ENCODE measurements at regions not wholly inside any gene's neighbourhood (a gene's known extent, or its start where the extent isn't known, plus 50 kb on each side); places are given as distances from the start of the nearest gene placed in this dataset.
"Not testable (repeated sequence)": the region's sequence is repeated elsewhere in the genome, so short reads cannot be mapped to it uniquely, and the experiment has no call there.

DNA sequence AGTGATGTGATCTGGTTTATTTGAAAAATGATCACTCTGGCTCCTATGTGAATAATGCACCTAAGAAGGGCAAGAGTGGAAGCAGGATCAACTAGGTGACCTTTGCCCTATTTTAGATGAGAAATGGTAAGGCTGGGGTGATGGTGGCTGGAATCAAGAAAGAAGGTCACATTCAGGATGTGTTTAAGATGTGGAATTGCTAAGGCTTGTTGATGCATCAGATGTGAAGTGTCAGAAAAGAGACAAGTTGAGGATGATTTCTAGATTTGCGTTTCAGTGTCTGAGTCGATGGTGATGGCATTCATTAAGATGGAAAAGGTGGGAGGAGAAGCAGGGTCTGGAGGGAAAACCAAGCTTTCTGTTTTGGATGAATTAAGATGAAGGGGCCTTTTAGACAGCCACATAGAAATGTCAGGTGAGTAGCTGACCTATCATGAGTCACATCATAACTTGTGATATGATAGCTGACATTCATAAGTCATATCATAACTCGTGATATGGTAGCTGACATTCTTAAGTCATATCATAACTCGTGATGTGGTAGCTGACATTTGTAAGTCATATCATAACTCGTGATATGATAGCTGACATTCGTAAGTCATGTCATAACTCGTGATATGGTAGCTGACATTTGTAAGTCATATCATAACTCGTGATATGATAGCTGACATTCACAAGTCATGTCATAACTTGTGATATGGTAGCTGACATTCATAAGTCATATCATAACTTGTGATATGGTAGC is 101.2 kb upstream of the SEC11C start:
- DNase-seq (ENCODE audit: low read depth in 2 of 2), result no peak

DNA sequence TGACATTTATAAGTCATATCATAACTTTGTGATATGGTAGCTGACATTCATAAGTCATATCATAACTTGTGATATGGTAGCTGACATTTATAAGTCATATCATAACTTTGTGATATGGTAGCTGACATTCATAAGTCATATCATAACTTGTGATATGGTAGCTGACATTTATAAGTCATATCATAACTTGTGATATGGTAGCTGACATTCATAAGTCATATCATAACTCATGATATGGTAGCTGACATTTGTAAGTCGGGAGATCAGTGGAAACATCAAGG is 100.7 kb upstream of the SEC11C start:
- not testable (repeated sequence) for DNase-seq (ENCODE audit: low read depth in 2 of 2)

DNA sequence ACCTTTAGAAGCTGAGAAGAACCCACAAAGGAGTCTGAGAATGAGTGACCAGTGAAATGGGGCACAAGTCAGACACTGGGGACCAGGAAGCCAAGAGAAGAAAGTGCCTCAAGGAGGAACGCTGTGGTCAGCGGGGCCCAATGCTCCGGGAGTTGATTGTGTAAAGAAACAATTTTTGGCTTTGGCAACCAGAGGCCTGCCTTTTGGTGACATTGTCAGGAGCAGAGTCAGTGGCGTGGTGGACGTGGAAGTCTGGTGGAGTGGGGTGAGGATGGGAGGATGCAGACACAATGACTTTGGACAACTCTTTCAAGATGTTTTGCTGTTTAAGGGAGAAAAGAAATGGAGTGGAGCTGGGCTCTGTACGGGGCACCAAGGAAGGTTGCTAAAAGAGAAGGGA is 100.2 kb upstream of the SEC11C start:
- DNase-seq (ENCODE audit: low read depth in 2 of 2), result no peak

DNA sequence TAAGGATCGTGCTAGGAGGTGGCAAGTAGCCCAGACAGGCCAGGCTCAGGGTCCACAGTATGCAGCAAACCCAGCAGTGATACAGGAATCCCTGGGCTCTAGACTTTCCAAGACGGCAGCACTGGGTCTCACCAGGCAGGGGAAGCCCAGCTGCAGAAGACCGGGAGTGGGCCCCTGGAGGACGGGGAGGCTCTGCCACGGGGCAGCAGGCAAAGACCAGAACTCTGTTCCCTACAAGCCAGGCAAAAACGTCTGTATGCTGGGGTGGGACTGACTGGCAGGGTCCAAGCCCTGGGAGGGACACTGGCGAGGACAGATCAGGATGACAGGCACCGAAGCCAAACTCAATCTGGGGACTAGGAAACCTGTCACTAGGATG is 98.9 kb upstream of the SEC11C start:
- DNase-seq (ENCODE audit: low read depth in 2 of 2), result no peak

DNA sequence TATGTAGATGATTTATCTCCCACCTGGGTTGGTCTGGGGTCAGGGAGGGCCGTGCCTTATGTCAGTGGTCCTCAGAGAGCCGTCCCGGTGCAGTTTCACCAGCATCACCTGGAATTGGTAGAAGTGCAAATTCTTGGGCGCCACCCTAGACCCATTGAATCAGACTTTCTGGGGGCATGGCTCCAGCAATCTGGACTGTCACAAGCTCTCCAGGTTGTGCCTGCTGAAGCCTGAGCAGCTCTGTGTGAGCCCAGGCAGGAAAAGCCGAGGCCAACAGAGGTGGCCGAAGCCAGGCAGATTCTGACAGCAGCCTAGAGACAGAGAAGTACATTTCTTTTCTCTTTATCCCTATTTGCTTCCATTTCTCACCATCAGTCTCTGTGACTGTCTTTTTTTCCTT is 98.4 kb upstream of the SEC11C start:
- DNase-seq (ENCODE audit: low read depth in 2 of 2), result no peak

DNA sequence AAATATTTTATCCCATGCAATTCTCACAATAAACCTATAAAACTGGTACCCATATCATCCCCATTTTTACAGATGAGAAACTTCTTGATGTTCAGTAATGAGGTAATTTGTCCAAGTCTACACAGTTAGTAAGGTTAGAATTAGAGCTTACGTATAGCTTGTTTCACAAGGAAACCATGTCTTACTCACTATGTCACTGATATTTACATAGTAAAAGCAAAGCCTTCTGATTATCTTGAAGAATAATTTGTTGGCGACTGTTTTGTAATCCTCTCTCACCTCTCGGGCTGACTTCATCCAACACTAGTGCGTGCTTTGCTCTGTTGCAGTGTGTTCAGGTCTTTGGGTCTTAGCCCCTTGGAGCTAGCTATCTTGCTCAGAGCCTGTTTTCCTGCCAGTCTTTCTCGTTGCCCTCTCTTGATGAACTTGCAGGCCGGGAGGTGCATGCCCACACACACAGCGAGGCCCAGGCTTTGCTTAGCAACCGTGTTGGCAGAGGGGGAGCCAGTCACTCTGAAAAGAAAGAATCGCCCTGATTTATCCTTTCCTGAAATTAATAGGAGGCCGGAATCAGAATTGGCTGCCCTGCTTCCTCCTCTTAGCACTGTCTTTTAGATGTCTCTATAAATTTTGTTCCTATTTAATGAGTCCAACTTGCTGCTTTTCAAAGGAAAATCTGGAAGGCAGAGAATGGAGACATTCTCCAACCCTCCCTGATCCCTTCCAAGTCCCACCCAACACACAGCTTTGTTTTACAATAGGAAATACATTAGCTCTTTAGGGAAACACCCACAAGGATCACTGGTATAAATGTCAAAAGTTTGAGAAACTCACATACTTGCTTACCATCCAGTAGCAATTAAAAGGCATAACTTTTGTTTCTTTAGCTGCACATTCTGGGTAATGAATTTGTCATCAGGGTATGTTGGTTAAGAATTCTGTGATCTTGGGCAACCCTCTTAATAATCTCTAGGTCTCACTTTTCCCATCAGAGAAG is 97.6 kb upstream of the SEC11C start:
- no peak for DNase-seq (ENCODE audit: low read depth in 2 of 2)

DNA sequence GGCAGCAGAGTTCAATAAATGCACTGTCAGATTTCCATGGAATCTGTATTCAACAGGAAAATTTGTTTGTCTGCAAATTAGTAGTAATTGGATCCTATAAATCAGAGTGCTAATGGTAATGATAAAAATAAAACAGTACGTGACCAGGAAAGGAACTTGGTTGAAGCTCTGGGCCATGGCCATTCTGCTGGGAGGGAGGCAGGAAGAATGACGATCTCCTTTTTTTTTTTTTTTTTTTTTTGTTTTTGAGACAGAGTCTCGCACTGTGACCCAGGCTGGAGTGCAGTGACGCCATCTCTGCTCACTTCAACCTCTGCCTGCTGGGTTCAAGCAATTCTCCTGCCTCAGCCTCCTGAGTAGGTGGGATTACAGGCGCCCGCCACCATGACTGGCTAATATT is 94.8 kb upstream of the SEC11C start:
- DNase-seq (ENCODE audit: low read depth in 2 of 2), result no peak

DNA sequence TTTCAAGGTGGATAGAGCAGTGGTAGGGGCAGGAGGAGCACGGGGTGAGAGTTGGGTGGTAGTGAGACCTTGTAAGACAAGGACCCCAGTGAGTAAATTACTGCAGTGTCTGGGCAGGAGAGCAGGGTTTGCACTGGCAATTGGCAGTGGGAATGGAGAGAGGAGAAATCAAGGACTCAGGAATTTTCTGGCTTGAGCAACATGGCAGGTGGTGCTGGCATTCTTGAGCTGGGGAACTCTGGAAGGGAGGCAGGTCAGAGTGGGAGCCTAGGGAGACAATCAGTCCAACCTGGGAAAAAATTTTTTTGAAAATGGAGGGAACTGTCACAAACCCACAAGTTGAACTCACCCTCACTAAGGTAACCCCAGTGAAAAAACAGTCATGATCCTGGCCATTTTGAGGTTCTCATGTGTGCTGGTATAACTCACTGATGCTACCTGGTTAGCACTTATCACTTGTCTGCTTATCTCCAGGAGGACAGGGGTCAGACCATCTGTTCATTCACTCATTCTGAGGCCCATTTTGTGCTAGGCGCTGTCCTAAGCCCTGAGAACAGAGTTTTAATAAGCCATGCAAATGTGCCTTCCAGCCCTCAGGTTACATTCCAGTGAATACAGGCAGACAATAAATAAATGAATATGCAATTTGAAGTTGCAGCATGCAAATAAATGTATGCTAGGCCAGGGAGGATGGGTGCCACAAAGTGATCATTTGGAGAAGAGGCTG is 92.2 kb upstream of the SEC11C start:
- DNase-seq (ENCODE audit: low read depth in 2 of 2), result no peak

DNA sequence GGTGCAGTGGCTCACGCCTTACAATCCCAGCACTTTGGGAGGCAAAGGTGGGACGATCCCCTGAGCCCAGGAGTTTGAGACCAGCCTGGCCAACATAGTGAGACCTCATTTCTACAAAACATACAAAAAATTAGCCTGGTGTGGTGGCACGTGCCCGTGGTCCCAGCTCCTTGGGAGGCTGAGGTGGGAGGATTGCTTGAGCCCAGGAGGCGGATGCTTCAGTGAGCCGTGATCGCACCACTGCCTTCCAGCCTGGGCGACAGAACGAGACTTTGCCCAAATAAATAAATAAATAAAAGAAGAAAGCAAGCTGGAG is 91.7 kb upstream of the SEC11C start:
- no peak for DNase-seq (ENCODE audit: low read depth in 2 of 2)

DNA sequence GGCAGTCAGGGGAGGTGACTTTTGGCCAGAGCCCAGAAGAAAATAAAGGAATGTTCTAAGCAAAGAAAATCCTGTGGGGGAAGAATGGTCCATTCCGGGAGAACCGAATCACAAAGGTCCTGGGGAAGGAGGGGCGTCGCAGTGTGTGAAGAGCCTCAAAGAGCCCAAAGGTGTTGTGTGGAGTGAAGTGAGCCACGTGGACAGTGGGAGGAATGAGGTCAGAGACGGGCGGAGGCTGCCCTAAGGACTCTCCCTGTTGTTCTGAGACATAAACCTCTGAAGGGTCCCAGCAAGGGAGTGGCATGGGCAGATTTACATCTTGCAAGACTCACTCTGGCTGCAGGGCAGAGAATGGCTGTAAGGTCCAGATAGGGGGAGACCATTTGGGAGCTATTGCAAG is 91.3 kb upstream of the SEC11C start:
- DNase-seq (ENCODE audit: low read depth in 2 of 2), result no peak

DNA sequence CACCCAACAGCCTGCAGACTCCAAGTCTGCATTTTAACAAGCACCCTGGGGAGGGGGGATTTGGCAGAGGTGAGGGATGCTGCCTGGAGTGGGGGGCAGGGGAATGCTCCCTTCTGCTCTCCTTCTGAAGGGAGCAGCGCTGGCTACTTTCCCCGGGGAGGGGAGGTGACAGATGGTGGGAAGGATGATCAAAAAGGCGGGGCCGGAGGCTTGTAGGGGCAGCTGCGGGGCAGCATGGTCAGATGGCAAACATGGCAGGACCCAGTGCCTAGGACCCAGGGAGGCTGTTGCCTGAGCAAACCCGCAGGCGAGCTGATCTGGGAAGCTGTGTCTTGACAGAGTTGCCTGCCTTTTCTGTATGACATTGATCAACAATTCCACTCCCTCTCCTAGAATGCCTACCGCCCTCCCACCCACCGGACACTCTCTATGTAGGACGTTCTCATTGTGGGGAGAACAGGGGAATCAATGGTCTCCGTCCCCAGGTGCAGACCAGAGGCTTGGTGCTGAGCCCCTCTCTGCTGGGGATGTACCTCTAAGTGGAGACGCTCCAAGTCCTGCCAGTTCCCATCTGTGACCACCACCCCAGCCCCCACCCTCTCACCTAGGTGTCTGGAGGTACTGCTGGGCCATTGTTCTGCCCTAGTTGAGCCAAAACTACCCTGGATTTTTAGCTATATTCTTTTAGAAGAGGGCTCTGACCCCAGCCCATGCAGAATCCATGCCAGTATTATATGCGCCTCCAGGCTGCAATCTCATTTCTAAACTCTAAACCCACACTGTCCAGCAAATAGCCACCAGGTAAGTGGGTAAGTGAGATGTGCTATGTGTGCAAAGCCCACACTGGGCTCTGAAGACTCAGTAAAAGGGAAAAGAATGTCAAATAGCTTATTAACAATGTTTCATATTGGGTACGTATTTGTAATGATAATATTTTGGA is 89.7 kb upstream of the SEC11C start:
- no peak for DNase-seq (ENCODE audit: low read depth in 2 of 2)

DNA sequence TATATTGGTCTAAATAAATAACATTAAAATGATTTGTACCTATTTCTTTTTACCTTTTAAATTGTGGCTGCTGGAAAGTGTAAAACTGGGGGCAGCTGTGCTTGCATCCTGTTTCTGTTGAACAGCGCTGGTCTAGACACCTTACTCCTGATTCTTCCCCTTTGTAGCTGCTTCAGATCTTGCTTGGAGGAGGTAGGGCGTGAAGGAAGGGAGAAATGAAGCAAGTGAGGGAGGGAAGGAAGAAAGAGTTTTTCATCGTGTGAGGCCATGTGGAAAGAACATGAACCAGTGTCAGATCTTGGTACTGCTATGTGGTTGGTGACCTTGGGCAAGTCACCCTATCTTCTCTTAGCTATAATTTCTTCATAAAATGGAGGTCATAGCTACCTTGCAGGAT is 89.0 kb upstream of the SEC11C start:
- no peak for DNase-seq (ENCODE audit: low read depth in 2 of 2)

DNA sequence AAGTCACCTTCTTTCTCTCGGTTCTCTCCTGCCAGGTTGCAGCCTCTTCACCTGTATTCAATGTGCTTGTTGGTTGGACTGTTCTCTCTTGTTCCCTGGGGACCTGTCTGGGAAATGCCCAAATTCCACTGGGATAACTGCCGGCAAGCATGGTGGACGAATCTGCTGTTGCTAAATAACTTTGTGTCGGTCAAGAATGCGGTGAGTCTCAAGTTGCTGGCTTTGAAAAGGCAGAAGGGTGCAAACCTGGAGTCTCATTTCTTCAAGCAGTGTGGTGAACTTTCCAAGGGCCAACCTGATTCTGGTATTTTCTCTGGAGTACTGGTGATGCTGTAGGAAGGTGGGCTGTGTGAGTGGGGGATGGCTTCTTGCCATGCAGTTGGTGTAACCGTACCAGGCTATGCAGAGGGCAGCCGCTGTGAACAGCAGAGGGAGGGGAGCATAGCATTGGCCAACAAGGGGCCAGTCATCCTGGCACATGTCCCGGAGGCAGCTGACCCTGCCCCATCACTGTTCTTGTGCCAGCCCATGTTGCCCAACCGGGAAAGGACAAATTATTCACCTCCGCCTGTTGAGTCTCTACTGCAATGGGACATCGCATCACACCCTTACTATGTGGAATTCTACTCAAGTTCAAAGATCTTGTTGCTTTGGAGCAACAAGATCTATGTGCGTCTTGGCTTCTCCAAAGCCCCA is 88.1 kb upstream of the SEC11C start:
- DNase-seq (ENCODE audit: low read depth in 2 of 2), result no peak

DNA sequence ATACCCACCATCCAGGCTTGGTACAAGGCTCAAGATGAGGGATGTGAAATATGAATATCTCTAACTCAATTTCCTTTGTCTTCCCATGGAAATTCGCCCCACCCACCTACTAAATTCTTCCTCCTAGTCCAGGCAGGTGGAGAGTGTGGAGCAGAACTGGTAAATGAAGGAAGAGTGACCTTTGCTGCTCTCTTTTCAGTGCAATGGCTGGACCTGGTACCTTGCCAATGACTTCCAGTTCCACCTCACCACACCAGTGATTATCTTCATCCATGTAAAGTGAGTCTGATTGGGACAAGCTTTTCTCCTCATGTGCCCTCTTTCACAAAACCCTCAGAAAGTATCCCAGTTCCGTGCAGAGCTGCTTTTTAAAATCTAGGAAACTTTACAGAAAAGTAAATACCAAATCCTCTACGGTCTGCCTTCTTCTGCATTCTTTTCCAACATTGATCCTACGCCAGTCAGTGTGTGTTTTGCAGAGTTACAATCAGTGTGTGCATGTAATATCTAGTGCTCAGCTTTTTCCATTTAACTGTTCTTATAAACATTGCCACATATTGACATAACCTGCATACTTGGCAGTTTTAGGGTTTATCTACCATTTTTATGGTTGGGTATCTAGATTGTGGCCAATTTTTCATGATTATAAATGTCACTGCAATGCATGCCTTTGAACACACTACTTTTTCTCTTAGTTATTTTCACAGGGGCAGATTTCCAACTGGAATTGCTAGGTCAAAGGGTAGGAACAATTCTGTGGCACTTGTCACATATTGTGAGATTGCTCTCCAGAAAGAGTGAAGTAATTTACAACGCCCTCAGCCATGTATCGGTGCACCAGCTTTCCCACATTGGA is 86.5 kb upstream of the SEC11C start:
- no peak for DNase-seq (ENCODE audit: low read depth in 2 of 2)

DNA sequence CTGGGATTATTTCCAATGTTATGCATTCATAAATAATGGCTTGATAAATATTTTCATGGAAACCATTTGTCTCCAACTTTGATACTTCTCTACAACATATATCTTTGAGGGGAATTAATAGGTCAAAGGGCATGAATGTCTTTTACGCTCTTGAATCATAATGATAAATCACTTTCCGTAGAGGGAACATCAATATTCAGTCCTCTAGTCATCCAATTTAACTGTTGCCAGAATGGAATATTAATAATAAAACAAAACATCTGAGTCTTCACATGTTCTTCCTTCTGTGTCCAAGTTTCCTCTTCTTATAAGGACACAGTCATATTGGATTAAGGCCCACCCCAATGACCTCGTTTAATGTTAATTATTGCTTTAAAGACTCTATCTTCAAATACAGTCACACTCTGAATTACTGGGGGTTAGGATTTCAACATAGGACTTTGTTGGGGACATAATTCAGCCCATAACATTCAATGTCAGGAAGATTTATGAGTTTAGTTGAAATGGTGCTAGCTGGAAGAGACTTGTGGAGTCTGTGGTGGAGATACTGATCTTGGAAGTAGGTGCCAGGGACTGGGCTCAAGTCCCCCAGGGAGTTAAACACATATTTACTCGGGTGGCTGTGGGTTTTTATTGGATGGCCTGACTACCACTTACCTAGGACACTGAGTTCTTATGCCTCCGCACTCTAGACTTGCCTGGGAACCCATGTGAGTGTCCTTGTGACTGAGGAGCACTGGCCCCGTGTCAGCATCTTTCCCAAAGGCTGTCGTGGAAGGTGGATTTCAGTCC is 85.0 kb upstream of the SEC11C start:
- DNase-seq (ENCODE audit: low read depth in 2 of 2), result no peak

DNA sequence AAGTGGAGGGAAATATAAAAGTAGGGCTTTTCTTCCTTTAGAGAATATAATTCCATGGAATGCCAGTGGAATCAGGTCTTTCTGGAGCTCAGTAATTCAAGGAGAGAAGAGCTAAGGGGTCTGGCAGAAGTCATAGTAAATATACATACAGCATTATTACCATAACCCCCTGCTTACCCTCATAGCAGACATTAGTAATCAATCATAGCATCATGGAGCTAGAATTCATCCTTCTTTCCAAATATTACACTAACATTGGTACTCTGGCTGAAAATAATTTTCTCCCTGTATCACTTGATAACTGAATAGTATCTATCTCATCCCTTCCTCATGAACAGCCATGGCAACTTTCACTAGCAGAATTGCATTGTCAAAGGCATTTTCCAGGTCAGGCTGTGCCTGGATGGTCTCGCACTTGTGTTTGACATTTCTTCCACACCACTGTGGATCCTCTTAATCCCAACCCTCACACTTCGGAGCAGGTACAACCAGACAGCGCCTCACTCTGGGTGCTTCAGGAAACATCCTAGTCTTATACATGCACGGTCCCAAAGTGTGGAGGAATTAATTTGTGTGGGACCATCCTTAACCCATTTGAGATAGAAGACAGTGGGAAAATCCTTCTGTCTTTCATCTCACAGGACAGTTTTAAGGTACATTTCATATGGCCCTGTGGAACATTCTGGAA is 84.2 kb upstream of the SEC11C start:
- DNase-seq (ENCODE audit: low read depth in 2 of 2), result no peak

DNA sequence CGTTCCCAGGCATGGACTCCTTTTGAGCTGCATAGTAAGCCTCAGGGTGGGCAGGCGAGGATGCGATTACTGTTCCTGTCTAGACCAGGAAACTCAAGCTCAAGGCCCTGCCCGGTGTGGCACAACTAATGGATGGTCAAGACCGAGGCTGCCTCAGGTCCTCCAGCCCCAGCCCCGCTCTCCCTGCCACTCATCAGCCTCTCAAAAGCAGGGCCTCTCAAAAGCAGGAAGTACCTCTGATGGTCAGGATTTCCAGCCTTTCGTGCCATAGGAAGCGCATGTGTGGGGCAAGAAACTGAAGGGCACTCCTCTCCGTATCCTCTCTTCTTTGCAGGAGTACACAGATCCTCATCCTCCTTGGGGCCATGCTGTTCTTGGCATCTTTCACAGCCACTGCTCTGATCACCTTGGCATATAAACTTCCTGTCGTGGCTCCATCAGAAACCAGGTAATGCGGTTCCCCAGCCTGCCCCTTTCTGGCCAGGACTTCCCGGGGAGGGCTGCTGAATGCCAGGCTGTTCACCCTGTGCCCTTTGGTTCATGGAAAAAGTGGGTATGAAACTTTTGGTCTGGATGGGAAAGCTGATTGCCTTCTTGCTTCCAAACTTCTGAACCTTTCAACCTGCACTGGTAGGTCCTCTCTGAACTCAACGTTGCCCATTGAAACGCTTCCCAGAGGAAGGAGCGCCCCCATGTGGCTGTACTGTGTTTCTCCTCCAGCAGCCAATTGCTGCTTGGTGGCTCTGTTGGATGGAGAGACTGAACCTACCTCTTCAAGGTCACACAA is 82.8 kb upstream of the SEC11C start:
- no peak for DNase-seq (ENCODE audit: low read depth in 2 of 2)

DNA sequence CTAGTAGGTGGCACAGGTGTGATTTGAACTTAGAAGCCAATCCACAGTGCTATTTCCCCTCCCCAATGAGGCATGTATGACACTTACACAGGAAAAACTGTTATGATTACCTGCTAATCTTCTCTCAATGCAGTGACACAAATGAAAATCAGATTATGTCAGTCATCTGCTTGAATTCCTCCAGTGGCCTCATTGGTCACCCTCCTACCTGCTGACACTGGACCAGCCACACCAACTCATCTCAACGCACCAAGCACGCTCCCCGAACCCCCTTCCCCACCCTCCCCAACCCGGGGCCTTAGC is 82.2 kb upstream of the SEC11C start:
- DNase-seq (ENCODE audit: low read depth in 2 of 2), result no peak

Data from stimulated activated CD4-positive, alpha-beta T cell treated with anti-CD3 and anti-CD28 coated beads, Interleukin-12 subunit alpha, Interleukin-12 subunit beta, amount 100 ng/mL, for 24 hours (primary cell).